ENCODE measurements at regions not wholly inside any gene's neighbourhood (a gene's known extent, or its start where the extent isn't known, plus 50 kb on each side); places are given as distances from the start of the nearest gene placed in this dataset.

- H3K27me3 ChIP-seq = no peaks in the 10 kb centered on the region
- H3K9me3 ChIP-seq = no peaks in the 10 kb centered on the region
- H3K4me3 ChIP-seq = no peak overlapping the region
- H3K4me1 ChIP-seq = peaks cover 0 to 41% of the 10 kb centered on the region in 2 donors
- TF ChIP-seq CTCF (IDR thresholded peaks at IDR 0.05) = no peak
- DNase-seq (ENCODE audit: low spot score) = no peak
- H3K36me3 ChIP-seq = no peaks in the 10 kb centered on the region
- H3K27ac ChIP-seq = peak overlapping the region in 1 of 2 donors; percentile 9
Observed at GRCh38 chr2:8477552-8478470, 204.0 kb upstream of the ID2 start.

GRCh38 chr2:8478471-8478793, 203.4 kb upstream of the ID2 start:
- DNase-seq (ENCODE audit: low spot score) = no peak
- Histone ChIP-seq H3K36me3 (no peaks in the 10 kb centered on the region), H3K27me3 (no peaks in the 10 kb centered on the region), H3K4me3 (no peak overlapping the region), H3K4me1 (peaks cover 0 to 36% of the 10 kb centered on the region in 2 donors), H3K27ac (no peak overlapping the region), H3K9me3 (no peaks in the 10 kb centered on the region)
- no peak for TF ChIP-seq CTCF (IDR thresholded peaks at IDR 0.05)

- H3K9me3 ChIP-seq = no peaks in the 10 kb centered on the region
- no peak overlapping the region for H3K4me3 ChIP-seq
- no peaks in the 10 kb centered on the region for H3K27me3 ChIP-seq
- DNase-seq (ENCODE audit: low spot score) = no peak
- TF ChIP-seq CTCF (IDR thresholded peaks at IDR 0.05) = peak in 1 of 2 donors; percentile 33
- peaks cover 0 to 36% of the 10 kb centered on the region in 2 donors for H3K4me1 ChIP-seq
- no peaks in the 10 kb centered on the region for H3K36me3 ChIP-seq
- peak overlapping the region; percentile 29 to 51 for H3K27ac ChIP-seq
Observed at GRCh38 chr2:8479298-8479697, 202.6 kb upstream of the ID2 start.

- Histone ChIP-seq H3K9me3 (no peaks in the 10 kb centered on the region), H3K4me3 (no peak overlapping the region), H3K36me3 (no peaks in the 10 kb centered on the region), H3K4me1 (peaks cover 0 to 36% of the 10 kb centered on the region in 2 donors), H3K27me3 (no peaks in the 10 kb centered on the region), H3K27ac (no peak overlapping the region)
- TF ChIP-seq CTCF (IDR thresholded peaks at IDR 0.05) = no peak
- DNase-seq (ENCODE audit: low spot score) = no peak
Observed at GRCh38 chr2:8480915-8481314, 200.9 kb upstream of the ID2 start.

GRCh38 chr2:8481463-8482009, 200.3 kb upstream of the ID2 start:
- Histone ChIP-seq H3K4me3 (no peak overlapping the region), H3K36me3 (no peaks in the 10 kb centered on the region), H3K27me3 (no peaks in the 10 kb centered on the region), H3K9me3 (no peaks in the 10 kb centered on the region), H3K4me1 (peaks cover 0 to 36% of the 10 kb centered on the region in 2 donors), H3K27ac (no peak overlapping the region)
- no peak for DNase-seq (ENCODE audit: low spot score)
- no peak for TF ChIP-seq CTCF (IDR thresholded peaks at IDR 0.05)

Measured in right atrium auricular region (tissue), 2 donors.